Liver (tissue), 3 donors: ENCODE measurements at regions not wholly inside any gene's neighbourhood (a gene's known extent, or its start where the extent isn't known, plus 50 kb on each side); places are given as distances from the start of the nearest gene placed in this dataset.

ENCODE experiments used
- CTCF ChIP-seq: fragments of 150-350 bp; IDR thresholded peaks from 2 replicates; pipeline ENCODE4 v1.5.1; 2017; ENCODE audit warnings: improper control_type of control experiment, low read depth, low read length; ENCODE audit not compliant: missing input control
- SP1 ChIP-seq: IDR thresholded peaks from 2 replicates; pipeline ENCODE4 v1.6.1; 2018; ENCODE audit warnings: antibody characterized with exemption, mild to moderate bottlenecking
- donor health status: healthy.
- donor health status: healthy.

GRCh38 chr18:78305789-78306188, 673.8 kb upstream of the SALL3 start:
- TF ChIP-seq CTCF = no peak
- no peak for TF ChIP-seq SP1
